A549 (cell line): ENCODE measurements at regions not wholly inside any gene's neighbourhood (a gene's known extent, or its start where the extent isn't known, plus 50 kb on each side); places are given as distances from the start of the nearest gene placed in this dataset.

ENCODE experiments used
- ATAC-seq, 2 experiments: fragments of 200-7000 bp in 1 of 2; fragments of >200 bp in 1 of 2; cut with Nextera tagmentation in 1 of 2; cut with Tn5 transposase in 1 of 2; 3 replicates each; pipeline versions ENCODE4 v1.8.0 to v1.9.1; 2018 to 2020; ENCODE audit warnings: mild to moderate bottlenecking in 1 of 2, moderate library complexity in 1 of 2
- CTCF ChIA-PET: fragments of 300-600 bp; sonication (Branson Sonifier 250); formaldehyde crosslinking; extraction: SDS; loops from one replicate; lab custom pipeline; 2021; ENCODE audit warnings: antibody characterized with exemption, inconsistent platforms; lab: Yijun Ruan, JAX
- POLR2A ChIA-PET: fragments of 350-600 bp; formaldehyde crosslinking; extraction: SDS; loops from one replicate; lab custom pipeline; 2021; ENCODE audit warnings: antibody characterized with exemption, inconsistent platforms; lab: Yijun Ruan, JAX
- DNase-seq, 2 experiments: peaks; one replicate each; pipeline versions ENCODE4 v3.0.0 to v3.0.0-alpha.2; 2011 to 2016; ENCODE audit warnings: low read depth in 1 of 2, low spot score in 1 of 2
- FAIRE-seq: peaks from 2 replicates; lab custom pipeline; 2011; peaks lifted over from hg19 to GRCh38; lab: Jason Lieb, UNC
- H3K27ac ChIP-seq, 2 experiments: fragments of >200 bp; sonication (Bioruptor Twin); formaldehyde crosslinking; 3 replicates each; pipeline ENCODE4 v1.5.1; 2016 to 2017
- H3K4me1 ChIP-seq: fragments of >200 bp; sonication (Bioruptor Twin); formaldehyde crosslinking; 3 replicates; pipeline ENCODE4 v1.6.1; 2016
- H3K4me2 ChIP-seq: fragments of >200 bp; sonication (Bioruptor Twin); formaldehyde crosslinking; 3 replicates; pipeline ENCODE4 v1.6.1; 2016
- H3K4me3 ChIP-seq: fragments of >200 bp; sonication (Bioruptor Twin); formaldehyde crosslinking; 3 replicates; pipeline ENCODE4 v1.5.1; 2016
- H3K9me3 ChIP-seq: fragments of >200 bp; sonication (Bioruptor Twin); formaldehyde crosslinking; 3 replicates; pipeline ENCODE4 v1.6.1; 2016
- BHLHE40 ChIP-seq: IDR thresholded peaks from 2 replicates; pipeline ENCODE4 v1.6.1; 2012; ENCODE audit warnings: low read depth, low read length, inconsistent platforms
- CBX8 ChIP-seq: fragments of 200-600 bp; sonication (generic); IDR thresholded peaks from 2 replicates; pipeline ENCODE4 v1.6.1; 2016
- CHD2 ChIP-seq: fragments of 150-350 bp; IDR thresholded peaks from 2 replicates; pipeline ENCODE4 v1.6.1; 2014; ENCODE audit warnings: low read length; ENCODE audit not compliant: partially characterized antibody
- EHMT2 ChIP-seq: fragments of 200-600 bp; sonication (generic); IDR thresholded peaks from 2 replicates; pipeline ENCODE4 v1.6.1; 2016; ENCODE audit warnings: antibody characterized with exemption, low read depth, mild to moderate bottlenecking, moderate library complexity
- EP300 ChIP-seq, 2 experiments: fragments of >200 bp; sonication (Bioruptor Twin); formaldehyde crosslinking; IDR thresholded peaks; 2 replicates in 1 of 2; 3 replicates in 1 of 2; pipeline ENCODE4 v1.6.1; 2016 to 2017
- GATA3 ChIP-seq: IDR thresholded peaks from 2 replicates; pipeline ENCODE4 v1.6.1; 2012; ENCODE audit warnings: borderline replicate concordance
- HEYL ChIP-seq: fragments of 250-450 bp; sonication (Bioruptor Pico); IDR thresholded peaks from 2 replicates; pipeline ENCODE4 v1.8.0; 2021; ENCODE audit warnings: mild to moderate bottlenecking, moderate library complexity
- JUN ChIP-seq, 2 experiments: fragments of >200 bp; sonication (Bioruptor Twin); formaldehyde crosslinking; IDR thresholded peaks; 2 replicates in 1 of 2; 3 replicates in 1 of 2; pipeline ENCODE4 v1.6.1; 2016 to 2017
- JUNB ChIP-seq: fragments of >200 bp; sonication (Bioruptor Twin); formaldehyde crosslinking; IDR thresholded peaks from 2 replicates; pipeline ENCODE4 v1.6.1; 2016
- KDM1A ChIP-seq: fragments of 200-600 bp; sonication (generic); IDR thresholded peaks from 2 replicates; pipeline ENCODE4 v1.6.1; 2016; ENCODE audit warnings: low read depth, mild to moderate bottlenecking
- KDM5A ChIP-seq: fragments of 200-600 bp; sonication (generic); IDR thresholded peaks from 2 replicates; pipeline ENCODE4 v1.6.1; 2016; ENCODE audit warnings: antibody characterized with exemption, mild to moderate bottlenecking
- MAFK ChIP-seq: fragments of 450-650 bp; IDR thresholded peaks from 2 replicates; pipeline ENCODE4 v1.6.1; 2014; ENCODE audit not compliant: partially characterized antibody
- MAZ ChIP-seq: fragments of 150-350 bp; IDR thresholded peaks from 2 replicates; pipeline ENCODE4 v1.6.1; 2014; ENCODE audit warnings: antibody characterized with exemption, low read depth, low read length, borderline replicate concordance
- MYC ChIP-seq: IDR thresholded peaks from 2 replicates; pipeline ENCODE4 v1.6.1; 2012; ENCODE audit warnings: mild to moderate bottlenecking, inconsistent platforms, low read length, improper control_type of control experiment, borderline replicate concordance
- POLR2A ChIP-seq: IDR thresholded peaks from 2 replicates; pipeline ENCODE4 v1.6.1; 2012; ENCODE audit warnings: mild to moderate bottlenecking, low read length
- POLR2AphosphoS2 ChIP-seq: conservative IDR thresholded peaks from 2 replicates; pipeline ENCODE4 v1.6.1; 2012; ENCODE audit warnings: low read length, improper control_type of control experiment, inconsistent platforms
- RCOR1 ChIP-seq: fragments of 150-350 bp; IDR thresholded peaks from 2 replicates; pipeline ENCODE4 v1.6.1; 2014; ENCODE audit warnings: antibody characterized with exemption, low read length, low read depth
- RNF2 ChIP-seq: fragments of 200-600 bp; sonication (generic); IDR thresholded peaks from 2 replicates; pipeline ENCODE4 v1.6.1; 2016; ENCODE audit warnings: low read depth, mild to moderate bottlenecking, antibody characterized with exemption, moderate library complexity, borderline replicate concordance
- TP53 ChIP-seq: fragments of 250-450 bp; sonication (Bioruptor Pico); IDR thresholded peaks from 2 replicates; pipeline ENCODE4 v1.5.0; 2021; ENCODE audit warnings: mild to moderate bottlenecking, moderate library complexity
- ZC3H11A ChIP-seq: fragments of 450-650 bp; IDR thresholded peaks from 2 replicates; pipeline ENCODE4 v1.6.1; 2014; ENCODE audit warnings: antibody characterized with exemption, mild to moderate bottlenecking
- ZSCAN20 ChIP-seq: fragments of 250-450 bp; sonication (Bioruptor Pico); IDR thresholded peaks from 2 replicates; pipeline ENCODE4 v1.8.0; 2022; ENCODE audit warnings: mild to moderate bottlenecking, moderate library complexity
- WGBS: methylation state at CpG from one replicate; pipeline ENCODE4 v1.1.6; 2017; ENCODE audit errors: missing lambda C conversion rate; 5-methylcytosine and 5-hydroxymethylcytosine counted together
- TF ChIP-seq, protein P1 (sequence below): fragments of 150-350 bp; IDR thresholded peaks from 2 replicates; pipeline ENCODE4 v1.6.1; 2014; ENCODE audit warnings: low read depth, mild to moderate bottlenecking, low read length
- TF ChIP-seq, protein P2 (sequence below): IDR thresholded peaks from 2 replicates; pipeline ENCODE4 v1.6.1; 2012
- TF ChIP-seq, protein P3 (sequence below): fragments of 250-450 bp; sonication (Bioruptor Pico); IDR thresholded peaks from 2 replicates; pipeline ENCODE4 v1.5.0; 2020; ENCODE audit warnings: low read depth, mild to moderate bottlenecking, moderate library complexity
- TF ChIP-seq, protein P4 (sequence below): IDR thresholded peaks from 2 replicates; pipeline ENCODE4 v1.6.1; 2012

- DNase-seq (no peak), FAIRE-seq (no peak), ATAC-seq (no peak)
- Histone ChIP-seq H3K27ac (no peak overlapping the region), H3K9me3 (no peaks in the 10 kb centered on the region), H3K4me3 (no peak overlapping the region), H3K4me2 (no peak overlapping the region), H3K4me1 (no peaks in the 10 kb centered on the region)
- whole genome bisulfite sequencing, result 94% methylated on average over 1 of the region's 1 CpG
- POLR2A ChIA-PET, result no interaction called here
- no peak for TF ChIP-seq JUN (IDR thresholded peaks at IDR 0.05)
- TF ChIP-seq MAZ, result no peak
- peak; percentile 78 for TF ChIP-seq MAFK
- no peak for TF ChIP-seq EP300 (IDR thresholded peaks at IDR 0.05)
- TF ChIP-seq, protein P1, sequence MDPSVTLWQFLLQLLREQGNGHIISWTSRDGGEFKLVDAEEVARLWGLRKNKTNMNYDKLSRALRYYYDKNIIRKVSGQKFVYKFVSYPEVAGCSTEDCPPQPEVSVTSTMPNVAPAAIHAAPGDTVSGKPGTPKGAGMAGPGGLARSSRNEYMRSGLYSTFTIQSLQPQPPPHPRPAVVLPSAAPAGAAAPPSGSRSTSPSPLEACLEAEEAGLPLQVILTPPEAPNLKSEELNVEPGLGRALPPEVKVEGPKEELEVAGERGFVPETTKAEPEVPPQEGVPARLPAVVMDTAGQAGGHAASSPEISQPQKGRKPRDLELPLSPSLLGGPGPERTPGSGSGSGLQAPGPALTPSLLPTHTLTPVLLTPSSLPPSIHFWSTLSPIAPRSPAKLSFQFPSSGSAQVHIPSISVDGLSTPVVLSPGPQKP, result no peak
- no peak for TF ChIP-seq RCOR1
- TF ChIP-seq MYC, result no peak
- CTCF ChIA-PET, result no interaction called here
Observed at GRCh38 chr6:85069577-85069976, 305.2 kb upstream of the TBX18 start.

DNA sequence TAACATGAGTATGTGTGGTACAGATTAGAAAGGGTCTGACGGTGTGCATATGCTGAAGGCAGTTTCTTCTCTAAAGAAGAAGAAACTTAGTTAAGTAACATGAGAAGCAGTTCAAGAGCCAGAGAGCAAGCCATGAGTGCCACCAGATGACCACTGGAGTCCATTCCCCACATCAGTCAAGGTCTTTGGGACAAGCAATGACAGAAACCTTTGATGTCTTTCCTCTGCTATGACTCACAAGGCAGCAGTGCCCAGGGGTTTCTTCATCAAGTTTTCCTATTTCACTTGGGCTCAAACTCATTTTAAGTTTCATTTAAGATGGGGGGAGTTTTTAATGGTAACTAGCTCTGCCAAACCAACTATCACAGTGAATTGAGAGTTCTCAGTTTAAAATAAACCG is 303.8 kb upstream of the TBX18 start:
- no peak overlapping the region for H3K4me3 ChIP-seq
- ChIA-PET POLR2A (no interaction called here), CTCF (no interaction called here)
- no peak for FAIRE-seq
- H3K9me3 ChIP-seq, result no peaks in the 10 kb centered on the region
- 77% methylated on average over 2 of the region's 2 CpGs for WGBS
- H3K27ac ChIP-seq, result no peak overlapping the region
- no peak overlapping the region for H3K4me2 ChIP-seq
- H3K4me1 ChIP-seq, result peaks cover 3% of the 10 kb centered on the region; the same call in 1 of the 3 replicates
- TF ChIP-seq ZC3H11A, result no peak
- TF ChIP-seq CHD2, result no peak
- TF ChIP-seq, protein P2, sequence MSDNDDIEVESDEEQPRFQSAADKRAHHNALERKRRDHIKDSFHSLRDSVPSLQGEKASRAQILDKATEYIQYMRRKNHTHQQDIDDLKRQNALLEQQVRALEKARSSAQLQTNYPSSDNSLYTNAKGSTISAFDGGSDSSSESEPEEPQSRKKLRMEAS, result no peak
- TF ChIP-seq KDM1A, result no peak
- TF ChIP-seq POLR2AphosphoS2, result no peak
- no peak for TF ChIP-seq MYC
- ATAC-seq, result no peak
- no peak for DNase-seq

GRCh38 chr6:85066266-85066665 is 301.9 kb upstream of the TBX18 start:
- TF ChIP-seq JUNB (no peak), HEYL (CRISPR knock-in tag) (no peak), MAFK (no peak), CBX8 (no peak), EHMT2 (no peak), TP53 (CRISPR knock-in tag) (no peak), JUN (IDR thresholded peaks at IDR 0.05) (no peak), MAZ (no peak), RNF2 (no peak), POLR2A (no peak), GATA3 (no peak), KDM5A (no peak), ZSCAN20 (CRISPR knock-in tag) (no peak), BHLHE40 (no peak)
- TF ChIP-seq, protein P2, result no peak
- TF ChIP-seq, protein P1, result no peak
- TF ChIP-seq, protein P3, sequence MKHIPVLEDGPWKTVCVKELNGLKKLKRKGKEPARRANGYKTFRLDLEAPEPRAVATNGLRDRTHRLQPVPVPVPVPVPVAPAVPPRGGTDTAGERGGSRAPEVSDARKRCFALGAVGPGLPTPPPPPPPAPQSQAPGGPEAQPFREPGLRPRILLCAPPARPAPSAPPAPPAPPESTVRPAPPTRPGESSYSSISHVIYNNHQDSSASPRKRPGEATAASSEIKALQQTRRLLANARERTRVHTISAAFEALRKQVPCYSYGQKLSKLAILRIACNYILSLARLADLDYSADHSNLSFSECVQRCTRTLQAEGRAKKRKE (CRISPR knock-in tag), result no peak
- TF ChIP-seq, protein P4, sequence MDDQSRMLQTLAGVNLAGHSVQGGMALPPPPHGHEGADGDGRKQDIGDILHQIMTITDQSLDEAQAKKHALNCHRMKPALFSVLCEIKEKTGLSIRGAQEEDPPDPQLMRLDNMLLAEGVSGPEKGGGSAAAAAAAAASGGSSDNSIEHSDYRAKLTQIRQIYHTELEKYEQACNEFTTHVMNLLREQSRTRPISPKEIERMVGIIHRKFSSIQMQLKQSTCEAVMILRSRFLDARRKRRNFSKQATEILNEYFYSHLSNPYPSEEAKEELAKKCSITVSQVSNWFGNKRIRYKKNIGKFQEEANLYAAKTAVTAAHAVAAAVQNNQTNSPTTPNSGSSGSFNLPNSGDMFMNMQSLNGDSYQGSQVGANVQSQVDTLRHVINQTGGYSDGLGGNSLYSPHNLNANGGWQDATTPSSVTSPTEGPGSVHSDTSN, result no peak
- TF ChIP-seq, all 56 proteins: peak for 0
- H3K4me3 ChIP-seq, result no peak overlapping the region
- ChIA-PET POLR2A (no interaction called here), CTCF (interaction anchor here (0.9 kb wide), 1 partner anchor 720 kb away, joined by 3 read pairs; no protein-coding TSS in a partner anchor)
- no peaks in the 10 kb centered on the region for H3K9me3 ChIP-seq
- ATAC-seq (no peak), FAIRE-seq (no peak), DNase-seq (no peak)
- H3K4me1 ChIP-seq, result peaks cover 4% of the 10 kb centered on the region; the same call in 1 of the 3 replicates
- H3K27ac ChIP-seq, result no peak overlapping the region
- 73% methylated on average over 5 of the region's 5 CpGs for WGBS
- no peak overlapping the region for H3K4me2 ChIP-seq
